NCI-H1092 (cell line): ENCODE measurements at regions not wholly inside any gene's neighbourhood (a gene's known extent, or its start where the extent isn't known, plus 50 kb on each side); places are given as distances from the start of the nearest gene placed in this dataset.
"Not testable (repeated sequence)": the region's sequence is repeated elsewhere in the genome, so short reads cannot be mapped to it uniquely, and the experiment has no call there.

Source experiments
- DNase-seq: peaks from one replicate; lab custom pipeline; 2025; lab: John Stamatoyannopoulos, UW

DNA sequence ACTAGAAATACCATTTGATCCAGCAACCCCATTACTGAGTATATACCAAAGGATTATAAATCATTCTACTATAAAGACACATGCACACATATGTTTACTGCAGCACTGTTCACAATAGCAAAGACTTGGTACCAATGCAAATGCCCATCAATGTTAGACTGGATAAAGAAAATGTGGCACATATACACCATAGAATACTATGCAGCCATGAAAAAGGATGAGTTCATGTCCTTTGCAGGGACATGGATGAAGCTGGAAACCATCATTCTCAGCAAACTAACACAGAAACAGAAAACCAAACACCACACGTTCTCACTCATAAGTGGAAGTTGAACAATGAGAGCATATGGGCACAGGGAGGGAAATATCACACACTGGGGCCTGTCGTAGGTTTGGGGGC, 106.0 kb downstream of the SPATA18 start:
- not testable (repeated sequence) for DNase-seq

DNA sequence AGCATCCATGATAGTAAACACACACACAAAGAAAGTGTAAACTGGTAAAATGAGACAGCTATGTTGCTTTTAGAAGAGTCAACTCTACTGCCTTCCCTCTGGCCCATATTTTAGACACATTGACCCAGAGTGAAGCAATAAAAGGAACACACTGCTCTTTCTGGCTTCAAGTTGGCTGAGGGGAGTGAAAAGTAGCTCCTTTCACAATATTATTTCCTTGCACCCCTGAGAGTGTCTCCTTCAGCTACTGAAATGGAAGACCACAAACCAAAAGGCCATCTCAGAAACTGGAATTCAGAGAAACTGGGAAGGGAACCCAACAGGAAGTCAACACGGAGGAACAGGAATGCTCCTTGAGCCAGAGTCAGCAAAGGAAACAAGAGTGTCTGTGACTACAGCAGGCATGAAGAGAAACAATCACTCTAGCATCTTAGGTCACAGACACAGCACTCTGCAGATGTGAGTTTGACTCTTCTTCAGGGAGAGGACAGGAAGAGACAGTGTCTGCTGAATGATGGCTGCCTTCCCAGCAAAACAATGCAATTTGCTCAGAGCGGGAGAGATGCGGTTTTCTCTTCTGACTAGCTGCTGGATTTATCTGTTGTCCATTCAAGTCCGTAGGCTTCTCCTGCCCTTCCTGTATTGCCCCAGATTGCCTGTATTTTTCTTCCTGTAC, 106.7 kb downstream of the SPATA18 start:
- DNase-seq: no peak

DNA sequence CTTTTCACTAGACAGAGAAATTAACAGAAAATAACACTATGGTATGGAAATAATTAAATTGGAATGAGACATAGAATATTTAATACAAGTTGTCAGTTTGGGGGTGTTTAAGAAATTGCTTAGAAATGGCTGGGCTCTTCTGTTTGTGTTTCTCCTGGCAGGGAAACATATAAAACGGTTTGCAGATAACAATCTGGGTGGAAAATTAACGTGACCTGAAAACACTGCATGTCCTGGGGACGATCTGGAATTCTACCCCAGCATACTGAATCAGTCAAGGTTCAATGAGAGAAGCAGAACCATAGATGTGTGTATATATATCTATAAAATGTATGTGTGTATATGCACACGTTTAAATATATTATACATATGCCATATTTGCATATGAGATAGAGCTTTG, 109.8 kb downstream of the SPATA18 start:
- no peak for DNase-seq

DNA sequence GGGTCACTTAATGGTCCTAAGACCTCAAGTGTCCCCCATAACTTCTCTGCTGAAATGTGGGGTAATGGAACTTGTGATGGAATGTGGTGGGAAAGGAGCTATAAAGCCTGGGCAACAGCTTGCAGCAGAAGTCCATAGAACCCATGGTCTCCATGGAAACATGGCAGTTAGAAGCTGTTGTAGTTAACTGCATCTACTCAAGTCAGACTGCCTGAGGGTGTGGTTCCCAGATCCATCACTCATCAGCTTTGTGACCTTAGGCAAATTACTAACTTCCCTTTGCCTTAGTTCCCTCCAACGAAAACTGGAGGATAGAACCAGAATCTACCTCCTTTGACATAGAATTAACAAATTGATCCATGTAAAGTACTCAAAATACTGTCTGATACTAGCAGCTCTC, 113.0 kb downstream of the SPATA18 start:
- no peak for DNase-seq

DNA sequence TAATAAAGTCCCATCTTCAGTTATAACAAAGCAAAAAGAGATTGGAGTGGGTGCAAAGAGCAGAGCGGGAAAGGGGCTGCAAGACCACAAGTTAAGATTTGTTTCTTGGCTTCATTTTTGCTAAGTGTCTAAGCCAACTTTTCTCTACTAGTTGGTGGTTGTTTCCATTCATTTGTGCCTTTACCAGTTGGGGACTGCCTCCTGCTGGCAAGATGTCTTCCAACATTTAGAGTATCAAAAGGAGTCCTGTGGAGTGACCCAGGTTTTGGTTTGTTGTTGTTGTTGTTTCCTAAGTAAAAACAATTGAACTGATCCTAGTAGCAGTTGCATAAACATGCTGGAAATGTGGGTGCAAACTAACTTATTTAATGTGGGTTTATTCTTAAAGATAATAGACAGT, 121.1 kb downstream of the SPATA18 start:
- DNase-seq: no peak

DNA sequence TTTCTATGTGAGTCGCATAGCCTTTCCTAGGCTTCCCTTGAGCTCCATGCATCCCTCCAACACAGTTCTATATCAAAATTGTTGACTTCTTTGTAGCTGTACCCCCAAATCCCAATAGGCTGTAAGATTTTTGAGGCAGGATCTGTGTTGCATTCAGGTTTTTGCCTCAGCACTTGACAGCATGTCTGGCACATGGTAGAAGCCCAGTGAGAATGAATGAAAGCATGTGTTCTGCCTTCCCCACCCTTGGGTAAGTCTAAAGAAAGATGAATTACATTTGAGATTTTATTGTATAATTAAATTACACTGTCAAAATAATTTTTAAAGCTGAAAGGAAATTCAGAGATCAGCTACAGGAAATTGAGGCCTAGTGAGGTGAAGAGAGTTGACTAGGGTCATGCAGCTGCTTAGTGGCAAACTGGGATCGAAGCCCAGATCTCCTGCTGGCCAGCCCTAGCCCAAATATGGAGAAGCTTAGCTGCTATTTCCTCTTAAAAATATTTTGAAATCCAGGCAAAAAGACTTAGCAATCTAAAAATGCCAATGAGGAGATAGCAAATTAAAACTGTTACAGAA, 122.5 kb downstream of the SPATA18 start:
- no peak for DNase-seq

DNA sequence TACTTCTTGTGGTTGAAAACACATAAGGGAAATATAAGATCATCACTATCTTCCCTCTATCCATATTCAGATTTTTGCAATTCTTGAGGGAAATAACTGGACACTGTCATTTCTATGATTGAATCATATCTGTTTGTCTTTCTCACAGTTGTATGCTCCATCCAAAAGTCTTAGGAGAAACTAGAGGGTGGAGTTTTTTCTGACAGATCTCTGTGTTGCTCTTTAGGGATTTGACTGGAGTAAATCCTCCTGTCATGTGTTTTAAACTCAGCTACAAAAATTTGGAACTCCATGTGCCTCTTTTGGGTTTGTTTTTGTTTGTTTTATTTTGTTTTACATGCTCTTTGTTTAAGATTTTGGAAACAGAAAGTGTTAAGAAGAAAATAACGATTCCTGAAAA, 136.5 kb downstream of the SPATA18 start:
- DNase-seq: no peak

DNA sequence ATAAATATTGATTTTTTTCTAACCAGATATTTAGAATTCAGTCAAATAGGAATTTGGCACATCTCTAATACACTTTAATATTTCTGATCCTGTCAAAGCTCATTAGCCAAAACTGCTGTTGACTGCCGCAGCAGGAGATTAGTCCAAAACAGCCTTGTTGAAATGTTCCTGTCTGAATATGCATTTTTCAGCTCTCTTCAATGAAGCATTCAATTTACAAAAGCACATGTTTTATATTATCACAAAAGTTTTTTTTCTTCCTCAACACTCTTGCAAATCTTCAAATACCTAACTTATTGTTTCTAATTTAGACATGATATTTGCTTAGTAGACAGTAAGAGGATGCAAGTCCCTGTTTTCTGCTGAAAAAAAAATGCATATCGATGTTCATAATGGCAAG, 140.9 kb downstream of the SPATA18 start:
- no peak for DNase-seq

DNA sequence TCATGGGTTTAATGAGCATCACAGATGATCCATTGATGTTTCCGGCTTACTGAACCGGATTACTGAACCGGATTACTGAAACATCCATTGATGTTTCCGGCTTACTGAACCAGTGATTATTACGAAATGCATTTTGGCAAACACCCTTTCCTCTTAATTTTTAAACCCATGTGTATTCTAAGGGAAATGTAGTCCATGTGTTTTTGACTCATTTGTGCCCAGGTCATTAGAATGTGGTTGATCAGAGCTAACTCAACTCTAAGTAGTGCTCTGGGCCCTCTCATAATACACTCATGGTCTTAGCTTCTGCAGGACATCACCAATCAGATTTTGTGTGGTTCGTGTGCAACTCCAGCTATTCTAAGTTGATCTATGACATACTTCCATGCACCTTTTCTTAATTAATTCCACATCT, 141.6 kb downstream of the SPATA18 start:
- no peak for DNase-seq

DNA sequence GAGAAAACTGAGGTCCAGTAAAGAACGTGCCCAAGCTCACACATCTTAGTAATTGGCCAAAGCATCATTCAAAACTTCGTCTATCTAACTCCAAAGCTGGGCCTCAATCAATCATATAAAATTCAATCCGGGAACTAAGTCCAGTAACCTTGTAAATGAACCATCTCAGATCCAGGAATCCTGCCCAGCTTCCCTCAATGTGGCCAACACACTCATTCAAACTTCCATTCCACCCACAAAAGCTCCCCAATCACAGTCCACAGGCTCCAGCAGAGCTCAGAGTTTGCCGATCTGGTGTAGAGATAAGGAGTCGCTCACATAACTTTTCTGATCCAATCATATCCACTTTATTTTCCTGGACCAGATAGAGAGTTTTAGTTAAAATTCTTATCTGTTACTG, 144.8 kb downstream of the SPATA18 start:
- no peak for DNase-seq

DNA sequence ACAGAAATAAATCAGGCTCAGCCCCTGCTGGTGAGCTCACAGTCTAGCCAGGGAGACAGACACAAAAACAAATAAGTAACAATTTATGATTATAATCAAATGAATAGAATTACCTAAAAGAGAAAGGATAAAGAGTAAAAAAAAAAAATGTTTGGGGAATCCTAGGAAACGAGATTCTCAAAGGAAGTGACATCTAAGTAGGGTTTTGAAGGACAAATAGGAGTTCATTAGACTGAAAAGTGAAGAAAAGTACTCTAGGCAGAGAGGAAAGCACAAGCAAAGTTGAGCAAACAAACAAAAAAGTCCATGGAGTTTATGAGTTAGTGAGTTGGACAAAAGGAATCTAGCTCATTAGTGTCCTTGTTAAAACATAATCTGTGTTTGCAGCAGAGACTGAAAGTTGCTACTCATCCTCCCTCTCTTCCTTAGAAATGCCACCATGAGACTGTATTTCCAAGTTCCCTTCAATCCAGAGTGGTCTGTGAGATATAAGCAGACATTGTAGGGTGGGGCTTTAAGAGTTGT, 145.6 kb downstream of the SPATA18 start:
- DNase-seq: no peak

DNA sequence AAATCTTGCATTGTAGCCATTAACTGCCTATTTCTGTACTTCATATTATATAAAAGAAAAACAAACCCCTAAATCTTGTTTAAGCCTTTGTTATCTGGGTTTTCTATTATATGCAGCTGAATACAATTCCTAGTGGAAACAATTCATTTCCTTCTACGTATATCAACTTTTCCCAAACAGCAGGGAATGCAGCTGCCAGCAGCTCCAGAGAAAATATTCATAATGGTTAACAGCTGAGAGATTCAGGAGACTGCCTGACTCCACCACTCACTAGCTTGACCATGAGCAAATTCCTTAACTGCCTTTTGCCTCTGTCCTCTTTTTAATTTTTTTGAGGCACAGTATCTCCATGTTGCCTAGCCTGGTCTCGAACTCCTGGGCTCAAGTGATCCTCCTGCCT, 146.2 kb downstream of the SPATA18 start:
- no peak for DNase-seq

DNA sequence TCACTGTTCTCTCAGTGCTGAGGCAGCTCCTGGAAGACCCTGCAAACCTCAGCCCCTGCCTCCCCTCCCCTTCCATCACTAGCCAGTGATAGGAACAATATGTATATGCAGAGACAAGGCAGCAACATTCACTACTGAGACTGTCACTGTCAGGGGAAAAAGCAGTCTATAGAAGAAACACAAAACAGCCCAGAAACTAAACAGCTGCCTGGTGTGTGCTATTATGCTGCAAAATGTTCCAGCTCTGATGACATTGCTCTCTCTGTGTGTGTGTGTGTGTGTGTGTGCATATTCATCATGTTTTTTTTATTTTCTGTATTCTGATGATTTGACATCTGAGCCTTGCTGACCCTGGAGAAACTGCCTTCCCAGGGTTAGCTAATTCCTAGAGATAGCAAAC, 147.2 kb downstream of the SPATA18 start:
- DNase-seq: no peak

DNA sequence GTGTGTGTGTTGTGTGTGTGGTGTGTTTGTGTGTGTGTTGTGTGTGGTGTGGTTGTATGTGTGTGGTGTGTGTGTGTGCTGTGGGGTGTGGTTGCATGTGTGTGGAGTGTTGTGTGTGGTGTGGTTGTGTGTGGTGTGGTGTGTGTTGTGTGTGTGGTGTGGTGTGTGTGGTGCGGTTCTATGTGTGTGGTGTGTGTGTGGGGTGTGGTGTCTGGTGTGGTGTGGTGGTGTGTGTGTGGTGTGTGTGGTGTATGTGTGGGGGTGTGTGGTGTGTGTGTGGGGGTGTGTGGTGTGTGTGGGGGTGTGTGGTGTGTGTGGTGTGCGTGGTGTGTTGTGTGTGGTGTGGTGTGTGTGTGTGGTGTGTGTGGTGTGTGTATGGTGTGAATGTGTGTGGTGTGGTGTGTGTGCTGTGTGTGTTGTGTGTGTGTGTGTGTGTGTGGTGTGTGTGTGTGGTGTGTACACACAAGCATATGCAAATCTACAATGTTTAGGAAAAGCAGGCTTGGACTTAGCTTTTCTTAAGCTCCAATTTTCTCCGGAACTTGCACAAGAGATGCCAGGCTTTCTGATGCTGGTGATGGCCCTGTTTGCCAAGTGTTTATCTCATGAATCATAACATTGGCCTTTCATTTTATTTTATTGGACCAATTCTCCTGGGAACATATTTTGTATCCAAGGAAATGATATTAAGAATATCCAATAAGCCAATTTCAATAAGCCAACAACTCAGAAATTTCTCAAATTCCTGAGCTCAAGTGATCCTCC, 148.7 kb downstream of the SPATA18 start:
- DNase-seq: no peak

DNA sequence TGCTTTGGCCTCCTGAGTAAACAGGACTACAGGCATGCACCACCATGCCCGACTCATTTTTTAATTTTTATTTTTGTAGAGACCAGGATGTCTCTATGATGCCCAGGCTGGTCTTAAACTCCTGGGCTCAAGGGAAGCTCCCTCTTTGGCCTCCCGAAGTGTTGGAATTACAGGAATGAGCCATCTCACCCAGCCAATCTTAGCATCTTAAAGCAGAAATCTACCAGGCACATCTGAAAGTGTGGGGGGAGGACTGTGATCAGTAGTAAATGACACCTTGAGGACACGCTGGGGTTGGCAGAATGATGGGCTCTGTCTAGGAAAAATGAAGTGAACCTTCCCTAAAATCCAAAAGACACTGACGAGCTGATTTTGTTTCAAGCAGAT, 149.2 kb downstream of the SPATA18 start:
- DNase-seq: no peak

DNA sequence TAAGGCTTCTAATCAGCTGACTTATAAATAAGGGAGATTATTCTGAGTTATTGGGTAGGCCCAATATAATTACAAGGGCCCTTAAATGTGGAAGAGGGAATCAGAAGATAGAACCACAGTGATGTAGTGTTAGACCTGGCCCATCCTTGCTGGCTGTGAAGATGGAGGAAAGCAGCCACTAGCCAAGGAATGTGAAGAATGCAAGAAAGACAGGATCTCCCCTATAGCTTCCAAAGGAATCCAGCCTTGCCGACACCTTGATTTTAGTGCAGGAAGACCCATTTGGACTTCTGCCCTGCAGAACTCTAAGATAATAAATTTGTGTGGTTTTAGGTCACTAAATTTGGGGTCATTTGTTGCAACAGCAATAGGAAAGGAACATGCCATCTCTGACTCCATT, 150.6 kb downstream of the SPATA18 start:
- no peak for DNase-seq

DNA sequence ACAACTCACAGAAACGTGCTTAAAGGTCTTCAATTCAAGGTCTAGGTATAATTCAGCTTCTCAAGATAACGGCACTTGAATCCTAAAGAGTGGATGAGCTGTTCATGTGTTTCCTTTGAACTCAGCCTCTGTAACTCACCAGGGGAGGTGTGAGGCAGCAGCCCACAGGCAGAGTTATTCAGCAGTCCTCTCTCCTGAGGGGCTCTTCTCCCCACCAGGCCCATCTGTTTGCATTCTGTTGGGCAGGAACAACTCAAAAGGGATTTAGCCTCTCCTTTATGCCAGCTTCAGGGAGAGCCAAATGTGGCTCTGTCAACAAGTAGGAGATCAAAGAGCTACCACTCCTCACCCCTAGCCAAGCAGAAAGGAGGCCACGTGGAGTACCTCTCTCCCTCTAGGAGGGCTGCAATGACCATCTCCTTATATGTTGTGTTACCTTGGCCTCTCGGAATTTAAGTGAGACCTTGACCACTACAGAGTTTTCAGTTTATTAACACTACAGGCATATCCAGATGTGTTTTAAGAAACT, 151.2 kb downstream of the SPATA18 start:
- no peak for DNase-seq

DNA sequence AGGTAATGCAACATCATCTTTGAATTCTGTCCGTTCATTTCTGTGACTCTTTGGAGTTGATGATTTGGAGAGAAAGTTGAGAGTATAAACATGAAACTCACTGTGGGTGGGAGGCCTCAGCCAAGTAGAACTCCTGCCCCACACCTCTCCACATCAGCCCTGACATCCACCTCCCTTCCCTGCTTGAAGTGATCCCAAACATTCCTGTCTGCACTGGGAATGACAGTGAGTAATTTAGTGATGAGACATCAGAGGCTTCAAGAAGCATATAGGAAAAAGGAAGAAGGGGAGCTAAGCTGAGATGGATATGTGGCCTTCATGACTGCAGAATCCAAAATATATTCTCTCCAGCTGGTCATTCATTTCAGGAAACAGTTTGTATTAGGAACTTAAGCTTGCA, 151.8 kb downstream of the SPATA18 start:
- no peak for DNase-seq

DNA sequence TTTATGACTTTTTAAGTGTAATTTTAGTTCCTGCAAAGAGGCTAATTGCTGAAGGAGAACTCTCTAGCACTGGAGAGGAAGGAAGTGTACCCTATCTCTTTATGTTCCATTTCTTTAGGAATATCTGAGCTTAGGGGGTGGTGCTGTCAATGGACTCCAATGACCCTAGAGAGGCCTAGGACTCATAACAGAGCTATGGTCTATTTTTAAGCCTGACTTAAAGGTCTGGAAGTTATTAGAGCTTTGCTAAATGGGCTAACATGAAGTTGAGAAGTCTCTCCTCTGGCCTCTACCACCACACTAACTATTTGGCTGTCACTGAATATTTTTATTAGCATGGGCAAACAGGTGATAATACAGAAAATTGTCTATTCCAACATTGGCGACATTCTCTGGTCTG, 152.2 kb downstream of the SPATA18 start:
- DNase-seq: no peak

DNA sequence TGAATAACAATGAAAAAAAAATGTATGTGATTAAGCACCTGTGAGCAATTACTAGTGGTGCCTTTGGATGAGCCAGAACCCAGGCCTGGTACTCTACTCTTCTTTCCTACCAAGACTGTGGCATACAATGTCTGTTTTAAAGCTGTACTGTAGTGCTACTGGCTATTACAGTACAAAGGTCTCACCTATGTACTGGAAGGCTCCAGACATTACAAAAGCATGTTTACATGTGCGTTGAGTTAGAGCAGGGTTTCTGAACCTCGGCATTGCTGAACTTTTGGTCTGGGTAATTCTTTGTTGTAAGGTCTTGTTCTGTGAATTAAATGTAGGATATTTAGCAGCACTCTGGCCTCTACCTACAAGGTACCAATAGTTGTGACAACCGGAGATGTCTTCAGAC, 153.8 kb downstream of the SPATA18 start:
- DNase-seq: no peak

DNA sequence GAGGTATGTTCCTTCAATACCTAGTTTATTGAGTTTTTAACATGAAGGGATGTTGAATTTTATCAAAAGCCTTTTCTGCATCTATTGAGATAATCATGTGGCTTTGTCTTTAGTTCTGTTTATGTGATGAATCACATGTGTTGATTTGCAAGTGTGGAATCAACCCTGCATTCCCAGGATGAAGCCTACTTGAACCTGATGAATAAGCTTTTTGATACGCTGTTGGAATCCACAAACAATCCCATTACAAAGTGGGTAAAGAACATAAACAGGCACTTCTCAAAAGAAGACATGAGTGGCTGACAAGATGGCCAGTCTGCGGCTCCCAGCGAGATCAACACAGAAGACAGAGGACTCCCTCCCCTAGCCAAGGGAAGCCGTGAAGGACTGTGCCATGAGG, 156.0 kb downstream of the SPATA18 start:
- not testable (repeated sequence) for DNase-seq

DNA sequence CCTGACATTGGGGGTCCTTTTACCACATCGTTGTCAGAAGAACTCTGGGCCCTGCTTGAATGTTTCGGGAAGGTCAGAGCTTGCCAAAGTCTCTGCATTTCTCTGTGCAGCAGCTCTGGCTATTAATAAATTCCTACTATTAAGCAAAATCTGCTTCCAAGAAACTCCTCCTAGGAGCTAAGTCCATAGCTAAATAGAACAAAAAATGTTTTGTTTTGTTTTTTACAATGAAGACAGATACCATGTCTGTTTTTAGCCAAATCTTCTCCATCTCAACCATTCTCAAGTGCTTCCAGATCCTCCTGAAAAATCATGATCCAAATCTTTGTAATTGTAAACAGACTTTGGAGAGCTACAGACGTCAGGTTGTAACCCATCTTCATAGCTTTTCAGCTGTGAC, 161.6 kb downstream of the SPATA18 start:
- no peak for DNase-seq

DNA sequence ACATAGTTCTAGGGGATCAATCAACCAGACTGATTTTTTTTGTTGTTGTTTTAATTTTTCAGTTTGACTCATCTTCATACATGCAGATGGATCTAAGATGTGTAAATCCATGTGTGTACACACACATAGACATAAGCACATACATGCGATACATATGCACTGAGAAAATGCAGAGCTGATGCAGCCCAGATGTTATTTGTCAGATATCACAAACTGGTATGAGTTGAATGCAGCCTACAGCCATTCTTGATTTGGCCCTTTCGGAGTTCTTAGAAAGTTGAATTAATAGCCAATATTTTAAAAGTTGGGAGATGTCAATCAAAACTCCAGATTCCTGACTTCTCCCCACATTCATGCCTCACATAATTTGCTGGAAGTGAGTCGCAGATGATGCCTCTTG, 180.4 kb downstream of the SPATA18 start:
- no peak for DNase-seq
